EH (cell line): ENCODE measurements at regions not wholly inside any gene's neighbourhood (a gene's known extent, or its start where the extent isn't known, plus 50 kb on each side); places are given as distances from the start of the nearest gene placed in this dataset.
"Not testable (repeated sequence)": the region's sequence is repeated elsewhere in the genome, so short reads cannot be mapped to it uniquely, and the experiment has no call there.

Experiments
- DNase-seq: peaks from one replicate; pipeline ENCODE4 v3.0.0-alpha.2; 2015; ENCODE audit warnings: low read depth

- no peak for DNase-seq
Measured at GRCh38 chr10:37733822-37734221, 123.6 kb downstream of the ZNF248 start.

- DNase-seq = peak; percentile 2
Measured at GRCh38 chr10:37732685-37733084, 124.7 kb downstream of the ZNF248 start.

- DNase-seq = no peak
Measured at GRCh38 chr10:37728830-37729229, 128.6 kb downstream of the ZNF248 start.

GRCh38 chr10:37727491-37728352, 129.7 kb downstream of the ZNF248 start:
- no peak for DNase-seq

- DNase-seq = no peak
Measured at GRCh38 chr10:37721100-37721499, 136.3 kb downstream of the ZNF248 start.

GRCh38 chr10:37718060-37718459, 139.3 kb downstream of the ZNF248 start:
- not testable (repeated sequence) for DNase-seq

GRCh38 chr10:37713642-37714041, 143.8 kb downstream of the ZNF248 start:
- DNase-seq = no peak

GRCh38 chr10:37713132-37713501, 144.3 kb downstream of the ZNF248 start:
- no peak for DNase-seq

GRCh38 chr10:37712489-37713131, 144.8 kb downstream of the ZNF248 start:
- no peak for DNase-seq

- no peak for DNase-seq
Measured at GRCh38 chr10:37711617-37712488, 145.6 kb downstream of the ZNF248 start.

GRCh38 chr10:37710831-37711616, 146.4 kb downstream of the ZNF248 start:
- DNase-seq = no peak

- no peak for DNase-seq
Measured at GRCh38 chr10:37707829-37708578, 149.4 kb downstream of the ZNF248 start.

- no peak for DNase-seq
Measured at GRCh38 chr10:37704566-37704965, 152.8 kb downstream of the ZNF248 start.

GRCh38 chr10:37703833-37704382, 153.5 kb downstream of the ZNF248 start:
- no peak for DNase-seq

GRCh38 chr10:37703114-37703513, 154.3 kb downstream of the ZNF248 start:
- DNase-seq = no peak

- DNase-seq = no peak
Measured at GRCh38 chr10:37701781-37702493, 155.5 kb downstream of the ZNF248 start.

- no peak for DNase-seq
Measured at GRCh38 chr10:37700886-37701780, 156.3 kb downstream of the ZNF248 start.

GRCh38 chr10:37687581-37687980, 169.8 kb downstream of the ZNF248 start:
- no peak for DNase-seq
